Lung (tissue), 11 donors: ENCODE measurements at regions not wholly inside any gene's neighbourhood (a gene's known extent, or its start where the extent isn't known, plus 50 kb on each side); places are given as distances from the start of the nearest gene placed in this dataset.
A peak's percentile ranks its signal among the peaks of the same experiment; 100 is the strongest.

Experiments used
- ATAC-seq: fragments of 200-7000 bp; cut with Tn5 transposase; one replicate; pipeline ENCODE4 v1.9.1; 2020; ENCODE audit warnings: moderate number of reproducible peaks; ENCODE audit not compliant: insufficient read depth, low FRiP score
- DNase-seq, 3 donors: peaks; one replicate each; pipeline ENCODE4 v3.0.0-alpha.2; 2013 to 2017
- H3K27ac ChIP-seq, 2 donors: one replicate each; pipeline ENCODE4 v1.5.1; 2013; ENCODE audit warnings: mild to moderate bottlenecking in 2 of 2, moderate library complexity in 2 of 2, control low read depth in 1 of 2, inconsistent platforms in 1 of 2, low read depth in 1 of 2, low read length in 1 of 2
- H3K27me3 ChIP-seq, 3 donors: one replicate each; pipeline ENCODE4 v1.5.1; 2013; ENCODE audit warnings: low read length in 2 of 3; ENCODE audit not compliant: control insufficient read depth in 3 of 3, insufficient read depth in 3 of 3
- H3K36me3 ChIP-seq, 4 donors: one replicate each; pipeline ENCODE4 v1.5.1; 2013; ENCODE audit warnings: low read length in 4 of 4, mild to moderate bottlenecking in 1 of 4, moderate library complexity in 1 of 4; ENCODE audit not compliant: control insufficient read depth in 4 of 4, insufficient read depth in 4 of 4
- H3K4me1 ChIP-seq, 5 donors: one replicate each; pipeline ENCODE4 v1.5.1; 2013; ENCODE audit warnings: low read length in 5 of 5, mild to moderate bottlenecking in 2 of 5, moderate library complexity in 1 of 5; ENCODE audit not compliant: control insufficient read depth in 5 of 5, insufficient read depth in 5 of 5
- H3K4me3 ChIP-seq: one replicate; pipeline ENCODE4 v1.5.1; 2013; ENCODE audit warnings: mild to moderate bottlenecking, control low read depth, moderate library complexity
- H3K9ac ChIP-seq, 2 donors: one replicate each; pipeline ENCODE4 v1.5.1; 2013; ENCODE audit warnings: low read length in 2 of 2, control low read depth in 1 of 2; ENCODE audit not compliant: insufficient read depth in 1 of 2
- H3K9me3 ChIP-seq, 4 donors: one replicate each; pipeline ENCODE4 v1.5.1; 2013; ENCODE audit warnings: low read length in 3 of 4, mild to moderate bottlenecking in 1 of 4, moderate library complexity in 1 of 4; ENCODE audit not compliant: control insufficient read depth in 4 of 4, insufficient read depth in 3 of 4
- CTCF ChIP-seq: IDR thresholded peaks from 2 replicates; pipeline ENCODE4 v1.5.1; 2012; ENCODE audit warnings: mild to moderate bottlenecking; ENCODE audit errors: control extremely low read depth, extremely low read depth
- WGBS, 2 donors: extraction: QIAGEN DNeasy Blood & Tissue Kit; methylation state at CpG; one replicate each; pipeline ENCODE4 v1.1.7; 2013; 5-methylcytosine and 5-hydroxymethylcytosine counted together
- donor health status: control.
- donor health status: control.
- donor health status: Bipolar disorder and iron deficiency.
- donor health status: healthy.
- donor health status: DM: yes; HTN: yes; CAD: no.

GRCh38 chr10:8602821-8603220, 548.3 kb downstream of the GATA3 start:
- Histone ChIP-seq H3K4me1 (no peaks in the 10 kb centered on the region), H3K4me3 (no peak overlapping the region), H3K27me3 (no peaks in the 10 kb centered on the region), H3K9me3 (peaks cover 0 to 5% (median 0%) of the 10 kb centered on the region in 4 donors), H3K9ac (no peak overlapping the region), H3K27ac (no peak overlapping the region), H3K36me3 (no peaks in the 10 kb centered on the region)
- no peak for ATAC-seq
- DNase-seq: no peak
- TF ChIP-seq CTCF: no peak
- 84 to 93% methylated on average over 1 of the region's 1 CpG for WGBS, 2 donors

GRCh38 chr10:8614054-8614565, 559.6 kb downstream of the GATA3 start:
- no peak for DNase-seq
- Histone ChIP-seq H3K27ac (no peak overlapping the region), H3K27me3 (no peaks in the 10 kb centered on the region), H3K4me3 (no peak overlapping the region), H3K9me3 (no peaks in the 10 kb centered on the region), H3K36me3 (no peaks in the 10 kb centered on the region), H3K4me1 (no peaks in the 10 kb centered on the region), H3K9ac (no peak overlapping the region)
- 45 to 52% methylated on average over 6 of the region's 6 CpGs for WGBS, 2 donors
- no peak for TF ChIP-seq CTCF
- ATAC-seq: no peak

GRCh38 chr10:8615118-8615517, 560.6 kb downstream of the GATA3 start:
- TF ChIP-seq CTCF: no peak
- Histone ChIP-seq H3K27me3 (no peaks in the 10 kb centered on the region), H3K4me3 (no peak overlapping the region), H3K27ac (no peak overlapping the region), H3K9me3 (no peaks in the 10 kb centered on the region), H3K9ac (no peak overlapping the region), H3K36me3 (no peaks in the 10 kb centered on the region), H3K4me1 (no peaks in the 10 kb centered on the region)
- DNase-seq: no peak
- ATAC-seq: no peak
- 87 to 90% methylated on average over 4 of the region's 4 CpGs for WGBS, 2 donors

GRCh38 chr10:8616166-8616565, 561.7 kb downstream of the GATA3 start:
- no peak for TF ChIP-seq CTCF
- Histone ChIP-seq H3K36me3 (no peaks in the 10 kb centered on the region), H3K4me1 (no peaks in the 10 kb centered on the region), H3K9ac (no peak overlapping the region), H3K4me3 (no peak overlapping the region), H3K27me3 (no peaks in the 10 kb centered on the region), H3K9me3 (no peaks in the 10 kb centered on the region), H3K27ac (no peak overlapping the region)
- WGBS, 2 donors: 7 to 10% methylated on average over 6 of the region's 6 CpGs
- DNase-seq: peak in 2 of 3 donors; percentile 6 to 37
- ATAC-seq: no peak
